ENCODE measurements at regions not wholly inside any gene's neighbourhood (a gene's known extent, or its start where the extent isn't known, plus 50 kb on each side); places are given as distances from the start of the nearest gene placed in this dataset.
"Not testable (repeated sequence)": the region's sequence is repeated elsewhere in the genome, so short reads cannot be mapped to it uniquely, and the experiment has no call there.

- DNase-seq (ENCODE audit: low spot score), result no peak
Observed at GRCh38 chr7:131726686-131727085, 170.3 kb upstream of the PODXL start.

DNA sequence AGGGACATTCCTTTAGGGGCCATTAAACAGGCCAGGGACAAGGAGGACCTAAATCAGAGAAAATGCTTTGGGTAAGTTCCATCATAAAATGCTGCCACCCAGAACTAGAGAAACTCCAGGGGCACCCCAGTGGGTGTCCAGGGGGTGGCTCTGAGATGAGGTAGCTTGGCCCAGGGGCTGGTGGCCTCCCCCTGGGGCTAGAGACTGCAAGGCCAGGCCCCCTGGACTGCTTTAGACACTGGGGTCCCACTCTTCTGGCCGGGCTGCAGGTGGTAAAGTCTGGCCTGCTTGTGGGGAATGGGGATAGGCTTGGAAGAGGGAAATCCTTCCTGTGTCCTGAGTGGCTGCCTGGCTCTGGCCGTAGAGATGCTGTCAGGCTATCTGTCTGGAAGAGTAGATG, 169.6 kb upstream of the PODXL start:
- DNase-seq (ENCODE audit: low spot score), result no peak

DNA sequence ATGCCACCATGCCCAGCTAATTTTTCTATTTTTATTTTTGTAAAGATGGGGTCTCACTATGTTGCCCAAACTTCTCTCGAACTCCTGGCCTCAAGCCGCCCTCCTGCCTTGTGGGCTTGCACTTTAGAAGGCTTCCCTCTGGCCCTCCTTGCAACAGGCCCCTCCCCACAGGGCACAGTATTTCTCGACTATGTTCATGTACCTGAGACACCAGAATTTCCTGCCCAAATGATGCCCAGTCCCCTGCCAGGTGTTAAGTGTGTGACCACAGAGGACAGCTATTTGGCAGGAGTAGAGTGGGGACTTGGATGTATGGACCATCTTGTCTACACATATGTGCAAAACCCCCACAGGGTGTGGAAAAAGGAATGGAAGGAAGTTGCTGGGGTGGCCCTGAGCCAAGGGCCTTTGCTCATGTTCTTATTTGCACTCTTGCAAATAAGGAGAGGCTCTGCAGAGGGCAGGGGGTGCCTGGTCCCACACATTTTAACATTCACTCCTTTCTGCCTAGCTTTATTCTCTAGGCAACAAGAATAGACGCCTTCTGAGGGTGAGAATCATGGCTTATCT, 168.4 kb upstream of the PODXL start:
- no peak for DNase-seq (ENCODE audit: low spot score)

- no peak for DNase-seq (ENCODE audit: low spot score)
Observed at GRCh38 chr7:131723926-131724325, 167.5 kb upstream of the PODXL start.

- peak; percentile 34 for DNase-seq (ENCODE audit: low spot score)
Observed at GRCh38 chr7:131722371-131722770, 165.9 kb upstream of the PODXL start.

DNA sequence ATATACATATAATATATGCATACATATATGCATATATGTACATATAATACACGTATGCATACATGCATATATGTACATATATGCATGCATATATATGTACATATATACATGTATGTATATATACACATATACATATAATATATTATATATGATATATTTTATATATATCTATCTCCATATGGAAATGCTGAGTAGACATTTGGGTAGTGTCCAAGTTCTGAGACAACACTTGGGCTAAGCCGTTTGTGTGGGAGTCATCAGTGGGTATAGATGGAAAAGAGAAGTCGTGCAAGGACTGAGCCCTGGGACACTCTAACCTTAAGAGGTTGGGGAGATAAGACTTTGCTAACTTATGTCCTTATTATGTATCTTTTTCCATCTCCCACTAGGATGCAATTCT, 165.2 kb upstream of the PODXL start:
- DNase-seq (ENCODE audit: low spot score), result no peak

GRCh38 chr7:131720703-131721102, 164.3 kb upstream of the PODXL start:
- no peak for DNase-seq (ENCODE audit: low spot score)

DNA sequence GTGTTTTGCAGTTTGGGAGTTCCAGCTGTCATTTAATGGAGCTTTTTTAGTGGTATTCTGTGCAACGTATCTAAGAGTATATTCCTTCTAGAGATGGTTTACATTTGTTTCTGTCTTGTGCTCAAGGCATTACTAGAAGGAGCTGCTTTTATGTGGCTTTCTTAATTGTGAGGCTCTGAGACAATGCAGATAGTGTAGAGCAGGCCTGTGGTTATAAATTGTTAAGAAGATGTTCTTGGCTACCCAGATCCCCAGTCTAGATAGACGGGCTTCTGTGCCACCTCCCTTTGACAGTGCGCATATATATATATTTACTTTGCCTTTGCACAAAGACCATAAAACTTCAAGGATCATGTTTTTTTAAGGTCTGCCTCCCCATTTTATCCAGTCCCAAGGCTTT, 160.8 kb upstream of the PODXL start:
- DNase-seq (ENCODE audit: low spot score), result no peak

DNA sequence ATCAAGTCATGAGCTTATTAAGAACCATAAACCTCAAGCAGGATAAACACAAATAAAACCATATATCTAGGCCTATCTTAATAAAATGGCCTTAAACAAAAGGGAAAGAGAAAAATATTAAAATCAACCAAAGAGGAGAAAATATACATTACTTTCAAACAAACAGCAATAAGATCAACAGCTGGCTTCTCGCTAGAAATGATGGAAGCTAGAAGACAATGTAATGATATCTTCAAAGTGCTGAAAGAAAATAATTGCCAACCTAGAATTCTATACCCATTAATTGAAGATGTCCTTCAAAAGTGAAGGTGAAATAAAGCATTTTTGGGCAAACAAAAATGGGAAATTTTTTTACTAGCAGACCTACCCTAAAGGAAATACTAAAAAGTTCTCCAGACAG, 142.9 kb upstream of the PODXL start:
- no peak for DNase-seq (ENCODE audit: low spot score)

DNA sequence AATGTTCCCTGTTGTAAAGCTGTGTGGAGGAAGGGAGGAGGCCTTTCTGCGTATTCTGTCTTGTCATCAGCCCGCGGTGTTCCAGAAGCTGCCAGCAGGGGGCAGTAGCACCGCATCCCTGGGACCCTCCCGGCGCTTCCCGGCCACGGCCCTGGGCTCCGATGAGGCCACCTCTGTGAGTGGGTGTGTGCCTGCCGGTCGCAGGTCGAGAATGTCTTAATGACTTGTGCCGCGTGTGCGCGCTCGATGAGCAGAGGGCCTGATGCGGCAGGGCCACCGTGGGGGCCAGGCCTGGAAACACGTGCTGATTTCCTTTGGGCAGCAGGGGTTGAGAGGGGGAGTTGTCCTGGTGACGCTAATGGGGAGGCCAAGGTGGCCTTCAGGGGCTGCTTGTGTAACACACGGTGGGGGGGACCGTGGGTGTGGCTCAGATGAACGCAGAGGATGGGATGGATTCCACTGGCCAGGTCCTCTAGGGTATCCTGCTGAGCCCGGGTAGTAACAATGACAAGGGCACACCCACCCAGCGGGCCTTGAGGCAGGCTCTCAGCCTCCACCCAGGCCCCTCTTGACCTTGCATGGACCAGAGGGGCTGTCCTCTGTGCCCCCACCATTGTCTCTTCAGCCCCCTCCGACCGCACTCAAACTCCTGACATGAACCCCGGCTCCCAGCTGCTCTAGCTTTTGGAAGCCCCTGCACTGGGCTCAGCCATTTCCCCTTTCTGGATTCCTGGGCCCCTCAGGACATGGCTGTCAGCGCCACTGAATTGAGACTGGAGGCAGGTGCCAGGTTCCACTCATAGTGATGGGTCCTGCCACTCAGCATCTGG, 135.9 kb upstream of the PODXL start:
- DNase-seq (ENCODE audit: low spot score), result peak; percentile 53

GRCh38 chr7:131691454-131692130, 135.2 kb upstream of the PODXL start:
- no peak for DNase-seq (ENCODE audit: low spot score)

DNA sequence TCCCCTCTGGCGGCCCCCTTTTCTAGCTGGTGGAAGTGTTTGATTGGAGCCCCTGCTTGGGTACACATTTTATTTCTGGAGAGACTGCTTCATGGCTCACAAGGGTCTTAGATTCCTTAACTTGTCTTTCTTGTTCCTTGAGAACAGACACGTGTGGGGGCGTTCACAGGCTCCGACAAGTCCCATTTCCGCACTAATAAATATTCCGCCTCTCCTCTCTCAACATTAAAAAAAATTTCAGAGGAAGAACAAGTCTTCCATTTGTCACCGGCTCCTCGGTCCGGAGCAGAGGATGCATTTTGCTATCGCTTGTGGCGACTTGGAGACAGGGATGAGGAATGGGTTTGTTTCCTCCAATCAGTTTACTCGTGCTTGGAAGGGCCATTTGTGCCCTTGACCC, 134.0 kb upstream of the PODXL start:
- DNase-seq (ENCODE audit: low spot score), result no peak

DNA sequence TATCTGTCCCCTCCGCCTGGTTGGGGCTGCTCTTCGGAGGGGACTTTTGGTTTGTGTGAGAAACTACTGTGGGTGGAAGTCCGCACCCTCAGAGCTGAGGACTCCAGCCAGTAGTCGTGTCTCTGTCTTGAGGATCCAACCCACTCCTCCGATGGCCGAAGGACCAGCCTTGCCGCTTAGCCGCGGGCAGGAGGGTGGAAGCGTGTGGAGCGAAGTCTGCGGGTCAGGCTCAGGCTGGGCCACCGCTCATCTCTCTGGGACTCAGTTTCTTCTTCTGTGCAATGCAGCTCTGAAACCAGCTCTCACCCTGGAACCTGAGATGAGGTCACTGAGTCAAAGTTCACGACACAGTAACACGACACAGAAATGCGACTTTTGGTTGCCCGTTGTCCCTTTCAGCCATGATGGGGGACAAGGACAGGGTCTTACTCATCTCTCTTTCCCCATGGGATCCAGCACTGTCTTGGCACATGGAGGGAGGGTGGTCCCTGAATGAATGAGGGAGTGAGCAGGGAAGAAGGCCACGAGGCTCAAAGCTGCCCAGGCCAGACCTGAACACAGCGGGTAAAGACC, 133.3 kb upstream of the PODXL start:
- DNase-seq (ENCODE audit: low spot score), result no peak

DNA sequence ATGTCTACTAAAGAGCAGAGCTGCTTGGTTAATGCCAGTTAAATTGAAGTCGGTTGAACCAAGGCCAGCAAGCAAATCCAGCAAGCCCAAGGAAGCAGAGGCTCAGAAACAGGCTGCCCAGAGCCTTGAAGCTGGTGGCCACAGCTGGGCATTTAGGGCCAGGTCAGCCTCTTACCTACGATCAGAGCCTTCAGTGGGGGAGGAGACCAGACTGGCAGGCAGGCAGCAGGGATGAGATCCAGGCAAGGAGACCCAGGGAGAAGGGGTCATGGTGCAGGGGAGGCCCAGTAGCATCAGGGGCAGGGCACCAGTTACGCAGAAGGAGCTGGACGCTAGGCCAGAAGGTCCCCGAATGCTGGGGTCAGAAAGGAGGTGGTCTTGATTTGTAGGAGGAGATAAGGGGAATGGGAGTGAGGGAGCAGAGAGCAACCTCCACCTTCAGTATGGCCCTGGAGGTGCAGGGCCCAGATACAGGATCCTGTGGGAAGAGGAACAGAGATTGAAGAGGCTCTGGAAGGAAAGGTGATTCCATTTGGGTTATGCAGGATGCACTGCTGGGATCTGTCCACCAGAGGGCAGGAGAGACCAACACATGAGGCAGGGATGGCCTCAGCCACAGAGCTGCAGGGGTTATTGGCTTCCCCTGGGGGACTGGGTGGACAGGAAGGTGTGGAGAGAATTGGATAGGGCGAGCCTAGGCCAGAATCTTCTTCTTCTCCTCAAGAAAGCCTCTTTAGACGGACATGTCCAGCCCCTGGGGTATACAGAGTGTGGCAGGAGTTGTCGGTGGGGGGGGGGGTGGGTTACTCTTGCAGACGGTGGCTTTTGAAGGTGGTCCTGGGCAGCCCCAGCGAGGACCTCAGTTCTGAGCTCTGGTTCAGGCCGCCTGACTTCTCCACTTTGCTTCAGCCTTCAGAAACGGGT, 132.6 kb upstream of the PODXL start:
- DNase-seq (ENCODE audit: low spot score), result peak; percentile 62

DNA sequence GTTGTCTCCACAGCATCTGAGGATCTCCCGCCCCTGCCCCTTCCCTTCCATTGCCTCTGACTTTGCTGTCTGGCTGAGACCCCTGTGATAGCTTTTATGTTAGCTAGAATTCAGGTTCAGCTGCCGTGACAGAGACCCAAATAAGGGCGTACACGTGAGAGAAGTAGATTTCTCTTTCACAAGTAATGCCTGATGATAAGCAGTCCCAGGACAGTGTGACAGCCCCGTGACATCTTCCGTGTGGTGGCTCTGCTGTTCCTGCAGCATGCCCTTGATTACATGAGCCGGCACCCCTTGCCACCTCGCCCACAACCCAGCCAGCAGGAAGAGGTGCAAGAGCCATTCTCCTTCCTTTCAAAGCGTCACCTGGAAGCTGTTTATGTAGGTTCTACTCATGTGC, 130.9 kb upstream of the PODXL start:
- no peak for DNase-seq (ENCODE audit: low spot score)

- DNase-seq (ENCODE audit: low spot score), result no peak
Observed at GRCh38 chr7:131686833-131687232, 130.4 kb upstream of the PODXL start.

- DNase-seq (ENCODE audit: low spot score), result no peak
Observed at GRCh38 chr7:131683536-131684125, 127.2 kb upstream of the PODXL start.

GRCh38 chr7:131681961-131682360, 125.5 kb upstream of the PODXL start:
- DNase-seq (ENCODE audit: low spot score), result no peak

DNA sequence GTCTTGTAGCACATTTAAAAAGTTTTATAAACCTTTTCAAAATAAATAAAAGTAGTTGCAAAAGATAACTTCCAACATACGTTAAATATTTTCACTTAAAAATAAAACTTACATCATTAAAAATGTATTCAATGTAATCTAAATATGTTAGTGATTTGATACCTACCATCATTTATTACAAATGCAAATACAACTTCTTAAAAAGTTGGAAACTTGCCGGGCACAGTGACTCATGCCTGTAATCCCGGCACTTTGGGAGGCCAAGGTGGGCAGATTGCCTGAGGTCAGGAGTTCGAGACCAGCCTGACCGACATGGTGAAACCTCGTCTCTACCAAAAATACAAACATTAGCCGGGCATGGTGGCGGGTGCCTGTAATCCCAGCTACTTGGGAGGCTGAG, 122.6 kb upstream of the PODXL start:
- DNase-seq (ENCODE audit: low spot score), result not testable (repeated sequence)

GRCh38 chr7:131676850-131677249, 120.4 kb upstream of the PODXL start:
- not testable (repeated sequence) for DNase-seq (ENCODE audit: low spot score)

DNA sequence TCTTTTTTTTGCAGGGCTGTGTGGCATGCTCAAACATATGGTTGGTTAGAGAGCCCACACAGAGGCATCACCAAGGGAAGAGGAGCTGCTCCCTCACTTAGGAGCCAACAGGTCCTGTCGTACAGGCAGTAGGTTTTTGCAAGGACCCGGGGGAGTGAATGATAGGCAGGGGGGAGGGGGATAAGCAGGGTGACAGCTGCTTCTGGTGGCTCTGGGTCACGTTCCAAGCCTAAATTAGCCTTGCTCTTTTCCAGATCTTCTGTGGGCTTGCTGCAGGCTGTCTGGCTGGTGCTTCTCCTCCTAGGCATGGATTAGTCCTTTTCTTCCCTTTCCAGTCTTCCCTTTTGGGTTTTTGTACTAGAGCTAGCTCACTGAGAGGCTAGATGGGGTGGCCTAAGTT, 117.7 kb upstream of the PODXL start:
- no peak for DNase-seq (ENCODE audit: low spot score)

DNA sequence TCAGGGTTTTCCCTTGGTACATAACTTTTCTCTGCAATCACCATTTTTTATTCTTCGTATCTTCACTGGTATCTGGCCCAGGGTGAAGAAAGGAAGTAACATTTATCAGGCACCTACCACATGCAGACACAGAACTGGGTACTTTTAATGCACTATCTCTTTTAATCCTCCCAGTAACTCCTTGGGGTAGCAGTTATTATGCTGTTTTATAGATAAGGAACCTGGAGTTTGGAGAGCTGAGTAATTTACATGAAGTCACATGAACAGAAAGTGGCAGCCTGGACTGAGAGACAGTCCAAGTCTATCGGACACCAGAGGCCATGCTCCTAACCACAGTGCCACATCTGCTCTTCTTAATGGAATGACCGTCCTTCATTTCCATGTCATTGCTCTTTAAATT, 117.1 kb upstream of the PODXL start:
- no peak for DNase-seq (ENCODE audit: low spot score)

All from kidney capillary endothelial cell (primary cell).